C4-2B (cell line): ENCODE measurements at regions not wholly inside any gene's neighbourhood (a gene's known extent, or its start where the extent isn't known, plus 50 kb on each side); places are given as distances from the start of the nearest gene placed in this dataset.

ENCODE experiments used
- ZFX ChIP-seq: fragments of 450-650 bp; IDR thresholded peaks from 2 replicates; pipeline ENCODE4 v1.6.1; 2017
- TF ChIP-seq, protein P1 (sequence below): fragments of 450-650 bp; conservative IDR thresholded peaks from 2 replicates; pipeline ENCODE4 v1.5.1; 2017; ENCODE audit warnings: mild to moderate bottlenecking

DNA sequence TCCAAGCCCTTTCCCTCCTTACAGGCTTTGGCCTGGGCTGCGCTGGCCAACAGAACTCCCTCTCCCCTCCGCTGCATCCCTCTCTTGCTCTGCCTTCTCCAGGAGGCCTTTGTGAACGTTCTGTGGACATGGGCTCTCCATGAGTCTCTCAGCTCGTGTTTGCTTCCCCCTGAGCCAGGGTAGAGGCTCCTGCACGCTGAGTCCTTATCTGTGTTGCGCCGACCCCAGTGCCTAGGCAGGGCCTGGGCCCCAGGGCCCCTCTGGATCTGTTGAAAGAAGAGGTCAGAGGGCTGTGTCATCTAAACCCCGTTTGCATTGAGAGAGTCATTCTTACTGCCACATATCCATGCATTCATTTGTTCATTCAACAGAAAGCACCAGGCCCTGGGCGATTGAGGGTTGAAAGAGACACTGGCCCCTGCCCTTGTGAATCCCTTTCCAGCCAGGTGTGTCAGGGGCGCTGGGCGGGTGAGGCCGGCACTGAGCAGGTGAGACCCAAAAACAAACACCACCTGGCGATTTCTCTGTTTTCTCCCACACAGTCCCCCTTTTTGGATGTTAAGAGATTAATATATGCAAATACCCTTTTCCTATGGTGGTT is 111.2 kb upstream of the IER5L start:
- TF ChIP-seq, protein P1, sequence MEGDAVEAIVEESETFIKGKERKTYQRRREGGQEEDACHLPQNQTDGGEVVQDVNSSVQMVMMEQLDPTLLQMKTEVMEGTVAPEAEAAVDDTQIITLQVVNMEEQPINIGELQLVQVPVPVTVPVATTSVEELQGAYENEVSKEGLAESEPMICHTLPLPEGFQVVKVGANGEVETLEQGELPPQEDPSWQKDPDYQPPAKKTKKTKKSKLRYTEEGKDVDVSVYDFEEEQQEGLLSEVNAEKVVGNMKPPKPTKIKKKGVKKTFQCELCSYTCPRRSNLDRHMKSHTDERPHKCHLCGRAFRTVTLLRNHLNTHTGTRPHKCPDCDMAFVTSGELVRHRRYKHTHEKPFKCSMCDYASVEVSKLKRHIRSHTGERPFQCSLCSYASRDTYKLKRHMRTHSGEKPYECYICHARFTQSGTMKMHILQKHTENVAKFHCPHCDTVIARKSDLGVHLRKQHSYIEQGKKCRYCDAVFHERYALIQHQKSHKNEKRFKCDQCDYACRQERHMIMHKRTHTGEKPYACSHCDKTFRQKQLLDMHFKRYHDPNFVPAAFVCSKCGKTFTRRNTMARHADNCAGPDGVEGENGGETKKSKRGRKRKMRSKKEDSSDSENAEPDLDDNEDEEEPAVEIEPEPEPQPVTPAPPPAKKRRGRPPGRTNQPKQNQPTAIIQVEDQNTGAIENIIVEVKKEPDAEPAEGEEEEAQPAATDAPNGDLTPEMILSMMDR = no peak
- TF ChIP-seq ZFX = no peak
